ENCODE measurements at regions not wholly inside any gene's neighbourhood (a gene's known extent, or its start where the extent isn't known, plus 50 kb on each side); places are given as distances from the start of the nearest gene placed in this dataset.

DNA sequence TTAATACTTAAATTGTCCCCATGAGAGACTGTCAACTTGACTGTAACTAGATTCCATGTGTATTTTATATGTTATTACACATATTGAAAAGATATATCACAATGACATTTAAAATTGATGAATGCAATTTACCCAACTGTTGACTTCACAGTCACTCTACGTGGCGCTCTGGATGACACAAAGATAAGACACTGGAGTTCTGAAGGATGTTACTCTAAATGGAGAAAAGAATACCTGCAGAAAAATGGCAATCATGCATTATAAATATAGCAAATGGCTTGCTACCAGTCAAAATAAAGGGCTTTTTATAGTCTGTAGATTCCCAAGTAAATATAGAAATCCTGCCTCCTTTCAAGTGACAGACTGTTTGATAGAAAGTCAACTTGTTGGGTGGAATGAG is 143.6 kb upstream of the KLF6 start:
- no peak for DNase-seq (ENCODE audit: extremely low read depth, low read depth)
- TF ChIP-seq, protein P1, sequence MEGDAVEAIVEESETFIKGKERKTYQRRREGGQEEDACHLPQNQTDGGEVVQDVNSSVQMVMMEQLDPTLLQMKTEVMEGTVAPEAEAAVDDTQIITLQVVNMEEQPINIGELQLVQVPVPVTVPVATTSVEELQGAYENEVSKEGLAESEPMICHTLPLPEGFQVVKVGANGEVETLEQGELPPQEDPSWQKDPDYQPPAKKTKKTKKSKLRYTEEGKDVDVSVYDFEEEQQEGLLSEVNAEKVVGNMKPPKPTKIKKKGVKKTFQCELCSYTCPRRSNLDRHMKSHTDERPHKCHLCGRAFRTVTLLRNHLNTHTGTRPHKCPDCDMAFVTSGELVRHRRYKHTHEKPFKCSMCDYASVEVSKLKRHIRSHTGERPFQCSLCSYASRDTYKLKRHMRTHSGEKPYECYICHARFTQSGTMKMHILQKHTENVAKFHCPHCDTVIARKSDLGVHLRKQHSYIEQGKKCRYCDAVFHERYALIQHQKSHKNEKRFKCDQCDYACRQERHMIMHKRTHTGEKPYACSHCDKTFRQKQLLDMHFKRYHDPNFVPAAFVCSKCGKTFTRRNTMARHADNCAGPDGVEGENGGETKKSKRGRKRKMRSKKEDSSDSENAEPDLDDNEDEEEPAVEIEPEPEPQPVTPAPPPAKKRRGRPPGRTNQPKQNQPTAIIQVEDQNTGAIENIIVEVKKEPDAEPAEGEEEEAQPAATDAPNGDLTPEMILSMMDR (IDR thresholded peaks at IDR 0.05; ENCODE audit: low read depth, low read length) = no peak

DNA sequence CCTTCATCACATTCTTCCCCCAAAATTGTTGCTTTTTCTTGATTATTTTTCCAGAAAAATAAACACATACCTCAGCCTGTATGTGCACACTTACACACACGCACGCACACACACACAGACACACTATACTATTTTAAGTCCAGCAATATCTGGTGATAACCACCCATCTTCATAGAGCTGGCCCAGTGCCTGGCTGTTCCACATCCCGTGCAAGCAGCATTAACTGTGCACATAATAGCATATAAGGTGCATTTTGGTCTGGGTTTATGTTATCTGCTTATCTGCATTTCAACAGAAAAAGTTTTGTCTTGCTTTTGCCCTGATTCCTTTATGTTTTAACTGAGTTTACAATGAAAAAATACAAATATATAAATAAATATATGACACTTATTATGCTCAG is 143.1 kb upstream of the KLF6 start:
- TF ChIP-seq, protein P1 (IDR thresholded peaks at IDR 0.05; ENCODE audit: low read depth, low read length) = no peak
- DNase-seq (ENCODE audit: extremely low read depth, low read depth) = no peak

DNA sequence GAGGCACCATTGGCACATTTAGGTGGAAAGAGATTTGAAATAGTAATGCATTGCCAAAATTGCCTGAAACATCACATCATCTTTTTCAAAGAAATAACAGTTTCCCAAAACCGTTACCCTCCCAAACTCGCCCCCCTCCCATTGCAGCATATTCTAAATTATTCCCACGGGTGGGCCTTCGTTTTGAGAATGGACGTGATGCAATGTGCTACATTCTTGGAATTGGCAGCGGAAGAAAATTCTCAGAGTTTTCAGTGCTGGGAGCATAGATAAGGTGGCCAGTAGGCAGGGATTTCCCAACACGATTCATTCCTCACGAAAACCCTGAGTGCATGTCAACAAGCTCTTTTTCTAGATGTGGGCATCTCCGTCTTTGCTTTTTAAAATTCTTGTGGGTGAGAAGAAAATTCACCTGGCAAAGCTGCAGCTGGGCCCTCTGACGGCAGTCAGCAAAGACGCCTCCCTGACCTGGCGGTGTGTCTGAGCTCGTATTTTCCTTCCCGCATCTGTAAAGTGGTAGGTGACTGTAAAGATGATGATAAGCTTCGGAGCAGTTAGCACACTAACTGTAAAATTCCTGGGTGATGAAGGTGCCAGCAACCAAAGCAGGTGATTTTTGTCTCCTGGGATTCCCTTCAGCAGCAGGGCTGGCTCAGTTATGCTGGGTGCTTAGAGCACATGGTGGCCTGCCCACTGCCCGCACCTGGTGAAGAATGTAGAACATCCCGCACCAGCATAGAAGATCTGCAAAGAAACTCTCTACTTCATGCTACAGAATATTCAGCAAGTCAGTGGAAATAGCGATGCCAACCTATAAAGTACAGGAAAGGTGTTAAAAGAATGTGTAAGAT is 141.9 kb upstream of the KLF6 start:
- DNase-seq (ENCODE audit: extremely low read depth, low read depth) = no peak
- TF ChIP-seq, protein P1 (IDR thresholded peaks at IDR 0.05; ENCODE audit: low read depth, low read length) = no peak

DNA sequence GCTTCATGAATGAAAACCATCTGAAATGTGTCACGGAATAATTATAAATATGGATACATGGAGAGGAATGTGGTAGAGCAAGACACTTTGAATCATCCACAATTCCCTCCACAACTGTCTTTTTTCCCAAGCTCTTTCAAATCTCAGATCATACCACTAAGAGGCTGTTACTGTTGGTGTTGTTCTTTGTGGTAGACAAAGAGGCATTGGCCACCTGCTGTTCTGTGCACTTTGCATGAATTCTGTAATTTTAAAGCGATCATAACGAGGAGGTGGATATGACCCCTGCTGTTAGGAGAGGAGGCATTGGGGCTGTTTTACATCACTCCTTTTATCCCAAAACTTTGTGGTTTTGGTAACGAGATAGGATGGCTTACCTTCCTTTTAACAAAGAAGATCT is 141.2 kb upstream of the KLF6 start:
- TF ChIP-seq, protein P1 (IDR thresholded peaks at IDR 0.05; ENCODE audit: low read depth, low read length) = no peak
- DNase-seq (ENCODE audit: extremely low read depth, low read depth) = no peak

DNA sequence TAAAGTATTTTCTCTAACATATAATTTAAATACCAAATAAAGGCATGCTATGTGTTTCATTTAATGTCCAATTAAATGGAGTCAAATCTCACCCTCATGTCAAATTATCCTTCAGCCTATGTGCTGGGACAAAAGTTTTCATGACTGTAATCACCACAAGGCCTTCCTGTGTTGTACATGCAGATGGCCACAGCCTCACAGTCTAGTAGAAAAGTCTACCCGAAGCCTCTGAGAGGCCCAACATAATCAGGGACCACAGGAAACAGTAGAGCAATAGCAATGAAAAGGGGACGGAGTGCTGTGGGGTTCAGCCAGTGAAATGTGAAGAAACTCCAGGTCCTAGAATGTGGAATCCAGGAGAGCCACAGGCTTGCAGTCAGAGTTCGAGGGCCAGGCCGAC is 140.2 kb upstream of the KLF6 start:
- DNase-seq (ENCODE audit: extremely low read depth, low read depth) = no peak
- TF ChIP-seq, protein P1 (IDR thresholded peaks at IDR 0.05; ENCODE audit: low read depth, low read length) = no peak

DNA sequence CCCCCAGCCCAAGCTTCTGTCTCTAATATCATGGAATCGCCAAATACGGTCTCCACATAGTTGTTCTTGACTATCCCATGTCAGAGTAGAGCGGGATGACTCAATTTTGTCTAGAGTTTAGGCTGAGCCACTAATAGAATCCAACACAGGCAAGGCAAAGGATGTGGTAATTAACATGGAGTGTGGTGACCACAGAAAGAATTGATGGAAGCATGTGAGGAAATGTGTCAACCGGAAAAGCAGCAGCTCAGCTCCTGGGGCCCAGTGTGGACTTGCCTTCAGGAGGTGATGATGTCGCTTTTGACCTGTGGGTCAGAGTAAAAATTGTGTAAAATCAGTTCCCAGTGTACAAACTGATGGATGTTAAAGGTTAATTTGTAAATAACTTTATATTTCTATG is 139.3 kb upstream of the KLF6 start:
- TF ChIP-seq, protein P1 (IDR thresholded peaks at IDR 0.05; ENCODE audit: low read depth, low read length) = no peak
- no peak for DNase-seq (ENCODE audit: extremely low read depth, low read depth)

DNA sequence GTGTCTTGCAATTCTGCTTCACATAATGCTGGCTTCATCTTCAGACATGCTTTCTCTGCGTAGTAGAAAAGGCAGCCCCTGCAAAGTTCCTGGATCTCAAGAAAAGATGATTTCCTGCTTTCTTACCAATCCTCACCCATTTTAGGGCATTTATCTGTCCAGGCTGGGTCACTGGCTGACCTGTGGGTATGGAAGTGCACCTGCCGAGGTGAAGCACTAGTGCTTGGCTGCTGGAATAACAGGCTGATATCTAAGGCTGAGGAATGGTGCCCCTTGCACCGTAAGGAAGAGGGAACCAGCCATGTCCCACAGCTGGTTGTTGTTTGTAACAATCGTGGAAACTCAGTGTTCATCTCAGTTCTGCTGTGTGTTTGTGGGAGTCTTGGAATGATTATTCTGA is 138.0 kb upstream of the KLF6 start:
- TF ChIP-seq, protein P1 (IDR thresholded peaks at IDR 0.05; ENCODE audit: low read depth, low read length) = no peak
- DNase-seq (ENCODE audit: extremely low read depth, low read depth) = no peak

Data from AG09319 (cell line).